Ishikawa (cell line): ENCODE measurements at regions not wholly inside any gene's neighbourhood (a gene's known extent, or its start where the extent isn't known, plus 50 kb on each side); places are given as distances from the start of the nearest gene placed in this dataset.

ENCODE experiments used
- CREB1 ChIP-seq: IDR thresholded peaks from 2 replicates; pipeline ENCODE4 v1.6.1; 2012; ENCODE audit warnings: low read depth
- EP300 ChIP-seq: IDR thresholded peaks from 2 replicates; pipeline ENCODE4 v1.6.1; 2012; ENCODE audit warnings: borderline replicate concordance
- TAF1 ChIP-seq: IDR thresholded peaks from 2 replicates; pipeline ENCODE4 v1.6.1; 2012; ENCODE audit warnings: low read depth, mild to moderate bottlenecking

- TF ChIP-seq CREB1, result no peak
- TF ChIP-seq TAF1, result no peak
- no peak for TF ChIP-seq EP300
These were observed 394.8 kb downstream of the LRFN5 start for GRCh38 chr14:42001431-42001830.
